Gastrocnemius medialis (tissue), 4 donors: ENCODE measurements at regions not wholly inside any gene's neighbourhood (a gene's known extent, or its start where the extent isn't known, plus 50 kb on each side); places are given as distances from the start of the nearest gene placed in this dataset.

Experiments
- ATAC-seq, 2 donors: fragments of 150-250 bp; one replicate each; pipeline ENCODE4 v1.9.1; 2016
- DNase-seq, 2 donors: peaks; one replicate each; pipeline ENCODE4 v3.0.0-alpha.2; 2019
- H3K27ac ChIP-seq, 4 donors: fragments of 200-600 bp; sonication (generic); 1 replicate in 1 of 4; 2 replicates in 3 of 4; pipeline ENCODE4 v1.5.1; 2016 to 2018; ENCODE audit warnings: mild to moderate bottlenecking in 2 of 4, moderate library complexity in 1 of 4
- H3K27me3 ChIP-seq, 3 donors: fragments of 200-600 bp; sonication (generic) in 2 of 3; 1 replicate in 1 of 3; 2 replicates in 2 of 3; pipeline versions ENCODE4 v1.5.1 to v1.6.0; 2016 to 2019; ENCODE audit warnings: mild to moderate bottlenecking in 1 of 3, moderate library complexity in 1 of 3
- H3K36me3 ChIP-seq, 2 donors: fragments of 200-600 bp; sonication (generic) in 1 of 2; one replicate each; pipeline ENCODE4 v1.5.1; 2017 to 2018
- H3K4me1 ChIP-seq, 2 donors: fragments of 200-600 bp; sonication (generic) in 1 of 2; one replicate each; pipeline ENCODE4 v1.5.1; 2016 to 2017; ENCODE audit warnings: mild to moderate bottlenecking in 2 of 2
- H3K4me3 ChIP-seq, 4 donors: fragments of 200-600 bp; sonication (generic) in 3 of 4; 1 replicate in 1 of 4; 2 replicates in 3 of 4; pipeline ENCODE4 v1.5.1; 2016 to 2019; ENCODE audit warnings: mild to moderate bottlenecking in 2 of 4
- H3K9me3 ChIP-seq, 3 donors: fragments of 200-600 bp; sonication (generic) in 2 of 3; 1 replicate in 1 of 3; 2 replicates in 2 of 3; pipeline ENCODE4 v1.5.1; 2016 to 2019
- CTCF ChIP-seq, 5 experiments: fragments of 450-650 bp in 3 of 5; fragments of 200-600 bp in 2 of 5; sonication (generic) in 2 of 5; IDR thresholded peaks in 4 of 5; conservative IDR thresholded peaks in 1 of 5; 1 replicate in 4 of 5; 2 replicates in 1 of 5; pipeline ENCODE4 v1.5.1; 2016 to 2019; ENCODE audit warnings: antibody characterized with exemption in 5 of 5, mild to moderate bottlenecking in 3 of 5, moderate library complexity in 3 of 5
- POLR2A ChIP-seq, 2 donors: fragments of 450-650 bp; IDR thresholded peaks; one replicate each; pipeline ENCODE4 v1.6.1; 2017; ENCODE audit warnings: antibody characterized with exemption in 2 of 2, mild to moderate bottlenecking in 2 of 2, moderate library complexity in 2 of 2
- in situ Hi-C, 4 donors: fragments of 200-750 bp; cut with MboI; loops; one replicate each; pipeline versions ENCODE4 v1.15.0 to v1.8.0; 2017; ENCODE audit warnings: low sequenced_read_pairs in 4 of 4
- intact Hi-C: fragments of 100-400 bp; cut with DNase I; formaldehyde crosslinking; loops from one replicate; pipeline ENCODE4 v1.15.1; 2023; ENCODE audit warnings: low total_unique reads

DNA sequence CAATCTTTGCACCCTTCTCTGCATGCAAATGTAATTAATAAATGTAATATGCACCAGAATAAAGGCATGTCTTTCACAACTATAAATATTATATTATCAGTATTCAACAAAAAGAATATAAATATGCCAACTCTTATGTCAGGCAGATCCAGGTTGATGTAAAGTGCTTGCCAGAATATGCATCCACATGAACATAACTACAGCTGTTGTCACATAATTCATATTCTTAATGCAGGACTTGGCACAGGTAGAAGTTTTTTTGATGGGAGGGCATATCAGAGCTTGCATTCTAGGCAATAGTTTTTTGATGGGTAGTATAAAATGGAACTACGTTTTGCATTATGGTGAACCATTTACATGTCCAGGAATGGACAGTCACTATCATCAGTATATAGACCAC lies 544.3 kb downstream of the ZNF804A start:
- no peak overlapping the region for H3K27ac ChIP-seq
- in situ Hi-C loops (no loop called here), intact Hi-C loops (no loop called here)
- H3K4me1 ChIP-seq = no peaks in the 10 kb centered on the region
- H3K27me3 ChIP-seq = no peaks in the 10 kb centered on the region
- ATAC-seq = no peak
- H3K4me3 ChIP-seq = no peak overlapping the region
- no peaks in the 10 kb centered on the region for H3K9me3 ChIP-seq
- TF ChIP-seq POLR2A (IDR thresholded peaks at IDR 0.05) = no peak
- TF ChIP-seq CTCF (IDR thresholded peaks at IDR 0.05 in 4 of 5, conservative IDR thresholded peaks at IDR 0.05 in 1 of 5) = no peak
- H3K36me3 ChIP-seq = no peaks in the 10 kb centered on the region
- no peak for DNase-seq

DNA sequence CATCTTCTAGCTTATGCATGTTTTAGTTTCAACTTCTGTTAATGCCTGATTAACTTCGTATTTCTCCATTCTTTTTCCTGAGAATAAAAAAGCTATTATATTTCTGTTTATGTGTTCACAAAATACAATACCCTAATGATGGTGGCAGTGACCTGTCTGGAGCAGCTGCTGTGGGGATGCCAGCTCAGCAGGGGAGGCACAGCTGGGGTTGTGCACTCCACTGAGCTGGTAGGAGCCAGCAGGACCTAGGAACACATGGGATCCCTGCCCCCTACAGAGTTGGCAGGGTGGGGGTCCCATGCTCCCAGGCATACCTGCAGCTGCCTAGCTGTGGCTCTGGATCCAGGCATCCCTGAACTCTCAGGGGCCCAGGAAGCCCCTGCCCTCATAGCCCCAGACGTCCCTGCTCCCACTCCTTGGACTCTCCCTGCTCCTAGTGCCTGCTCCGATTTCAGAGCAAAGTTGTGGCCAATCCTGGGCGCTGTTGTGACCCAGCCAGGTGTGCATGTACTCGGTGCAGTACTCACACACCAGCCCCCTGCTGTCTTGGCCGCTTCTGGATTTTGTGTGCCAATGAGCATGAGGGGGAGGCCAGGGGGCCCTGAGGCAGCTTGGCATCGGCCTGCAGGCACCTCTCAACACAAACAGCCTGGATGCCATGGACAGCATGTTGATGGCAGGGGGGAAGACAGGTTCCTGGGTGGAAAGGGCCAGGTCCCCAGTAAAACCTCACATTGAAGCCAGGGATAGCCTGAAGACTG lies 546.0 kb downstream of the ZNF804A start:
- Histone ChIP-seq H3K36me3 (no peaks in the 10 kb centered on the region), H3K4me3 (no peak overlapping the region), H3K9me3 (no peaks in the 10 kb centered on the region), H3K4me1 (no peaks in the 10 kb centered on the region), H3K27ac (no peak overlapping the region), H3K27me3 (no peaks in the 10 kb centered on the region)
- DNase-seq (no peak), ATAC-seq (no peak)
- intact Hi-C loops = no loop called here
- TF ChIP-seq CTCF (IDR thresholded peaks at IDR 0.05 in 4 of 5, conservative IDR thresholded peaks at IDR 0.05 in 1 of 5) (no peak), POLR2A (IDR thresholded peaks at IDR 0.05) (no peak)
- in situ Hi-C loops = no loop called here

- ATAC-seq (no peak), DNase-seq (no peak)
- Histone ChIP-seq H3K4me3 (no peak overlapping the region), H3K36me3 (no peaks in the 10 kb centered on the region), H3K27ac (no peak overlapping the region), H3K9me3 (no peaks in the 10 kb centered on the region), H3K4me1 (no peaks in the 10 kb centered on the region), H3K27me3 (no peaks in the 10 kb centered on the region)
- TF ChIP-seq POLR2A (IDR thresholded peaks at IDR 0.05) (no peak), CTCF (IDR thresholded peaks at IDR 0.05 in 4 of 5, conservative IDR thresholded peaks at IDR 0.05 in 1 of 5) (no peak)
- intact Hi-C loops = no loop called here
- in situ Hi-C loops = no loop called here
Observed at GRCh38 chr2:185145316-185146121, 547.2 kb downstream of the ZNF804A start.

- no peak for DNase-seq
- ATAC-seq = no peak
- Histone ChIP-seq H3K4me1 (no peaks in the 10 kb centered on the region), H3K9me3 (no peaks in the 10 kb centered on the region), H3K27me3 (no peaks in the 10 kb centered on the region), H3K4me3 (no peak overlapping the region), H3K27ac (no peak overlapping the region), H3K36me3 (no peaks in the 10 kb centered on the region)
- TF ChIP-seq POLR2A (IDR thresholded peaks at IDR 0.05) (no peak), CTCF (IDR thresholded peaks at IDR 0.05 in 4 of 5, conservative IDR thresholded peaks at IDR 0.05 in 1 of 5) (no peak)
- intact Hi-C loops = no loop called here
- in situ Hi-C loops = no loop called here
Observed at GRCh38 chr2:185147361-185147760, 549.0 kb downstream of the ZNF804A start.
